ENCODE measurements at regions not wholly inside any gene's neighbourhood (a gene's known extent, or its start where the extent isn't known, plus 50 kb on each side); places are given as distances from the start of the nearest gene placed in this dataset.

DNA sequence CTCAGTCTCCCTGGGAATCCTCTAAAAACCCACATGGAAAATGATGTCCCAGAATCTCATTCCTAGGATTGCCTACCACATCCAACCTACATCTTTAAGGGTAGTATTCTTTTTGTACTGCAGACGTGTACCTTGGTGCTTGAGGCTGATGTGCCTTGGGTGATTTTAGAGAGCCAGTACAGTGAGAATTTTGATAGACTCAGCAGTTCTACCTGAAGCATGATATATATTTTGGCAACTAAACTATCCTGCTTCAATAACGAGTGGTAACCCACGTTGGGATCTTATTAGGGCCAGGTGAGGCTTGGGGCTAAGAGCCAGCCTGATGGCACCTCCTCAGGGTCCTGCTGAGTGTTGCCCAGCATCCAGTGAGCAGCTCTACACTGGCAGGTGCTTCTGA, 140.4 kb downstream of the ZNF518B start:
- no peaks in the 10 kb centered on the region for H3K9me3 Mint-ChIP-seq (ENCODE audit: low read depth)
- no peak overlapping the region for H3K4me3 Mint-ChIP-seq (ENCODE audit: unreplicated experiment)
- no peaks in the 10 kb centered on the region for H3K4me1 Mint-ChIP-seq (ENCODE audit: low read depth)
- no peaks in the 10 kb centered on the region for H3K36me3 Mint-ChIP-seq (ENCODE audit: low read depth)
- peaks cover 2% of the 10 kb centered on the region for H3K27me3 Mint-ChIP-seq (ENCODE audit: low read depth)
- no peak for DNase-seq (ENCODE audit: low spot score)
- no peak overlapping the region for H3K27ac Mint-ChIP-seq (ENCODE audit: unreplicated experiment)
- no peak for TF ChIP-seq CTCF (IDR thresholded peaks at IDR 0.05)

- Mint-ChIP-seq H3K36me3 (ENCODE audit: low read depth) (no peaks in the 10 kb centered on the region), H3K27me3 (ENCODE audit: low read depth) (peaks cover 2% of the 10 kb centered on the region), H3K27ac (ENCODE audit: unreplicated experiment) (no peak overlapping the region), H3K4me1 (ENCODE audit: low read depth) (no peaks in the 10 kb centered on the region), H3K4me3 (ENCODE audit: unreplicated experiment) (no peak overlapping the region), H3K9me3 (ENCODE audit: low read depth) (no peaks in the 10 kb centered on the region)
- TF ChIP-seq CTCF (IDR thresholded peaks at IDR 0.05): no peak
- DNase-seq (ENCODE audit: low spot score): no peak
These were observed 141.6 kb downstream of the ZNF518B start for GRCh38 chr4:10315638-10316037.

DNA sequence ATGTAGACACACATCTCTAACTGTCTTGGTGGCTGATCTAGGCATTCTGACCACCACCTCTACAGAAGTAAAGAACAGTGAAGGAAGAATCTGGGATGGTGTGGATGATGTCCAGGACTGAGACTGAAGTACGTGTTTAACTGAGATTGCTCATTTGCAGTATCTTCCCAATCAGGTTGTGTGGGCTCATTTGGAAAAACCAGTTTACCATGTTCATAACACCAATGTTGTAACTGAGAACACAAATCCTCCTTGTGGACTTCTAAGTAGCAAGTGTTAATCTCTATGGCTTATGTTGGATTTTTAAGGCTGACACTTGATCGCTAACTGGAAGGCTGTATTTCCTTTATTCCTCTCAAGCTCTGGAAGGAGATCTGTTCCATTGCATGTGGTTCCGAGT, 144.7 kb downstream of the ZNF518B start:
- TF ChIP-seq CTCF (IDR thresholded peaks at IDR 0.05): no peak
- no peak overlapping the region for H3K4me3 Mint-ChIP-seq (ENCODE audit: unreplicated experiment)
- peaks cover 2% of the 10 kb centered on the region for H3K27me3 Mint-ChIP-seq (ENCODE audit: low read depth)
- no peak for DNase-seq (ENCODE audit: low spot score)
- no peaks in the 10 kb centered on the region for H3K4me1 Mint-ChIP-seq (ENCODE audit: low read depth)
- H3K36me3 Mint-ChIP-seq (ENCODE audit: low read depth): no peaks in the 10 kb centered on the region
- no peak overlapping the region for H3K27ac Mint-ChIP-seq (ENCODE audit: unreplicated experiment)
- no peaks in the 10 kb centered on the region for H3K9me3 Mint-ChIP-seq (ENCODE audit: low read depth)

DNA sequence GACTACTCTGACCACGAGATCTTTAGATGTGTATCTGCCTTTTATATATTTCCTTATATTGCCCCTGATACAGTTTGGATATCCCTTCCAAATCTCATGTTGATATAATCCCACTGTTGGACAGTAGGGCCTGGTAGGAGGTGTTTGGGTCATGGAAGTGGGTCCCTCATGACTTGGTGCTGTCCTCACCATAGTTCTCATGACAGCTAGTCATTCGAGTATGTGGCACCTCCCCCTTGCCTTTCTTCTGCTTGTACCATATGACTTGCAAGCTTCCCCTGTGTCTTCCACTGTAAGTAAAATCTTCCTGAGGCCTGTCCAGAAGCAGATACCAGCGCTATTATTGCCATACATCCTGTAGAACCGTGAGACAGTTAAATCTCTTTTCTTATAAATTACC, 145.3 kb downstream of the ZNF518B start:
- no peak overlapping the region for H3K4me3 Mint-ChIP-seq (ENCODE audit: unreplicated experiment)
- H3K27ac Mint-ChIP-seq (ENCODE audit: unreplicated experiment): no peak overlapping the region
- no peaks in the 10 kb centered on the region for H3K9me3 Mint-ChIP-seq (ENCODE audit: low read depth)
- H3K4me1 Mint-ChIP-seq (ENCODE audit: low read depth): no peaks in the 10 kb centered on the region
- peaks cover 2% of the 10 kb centered on the region for H3K27me3 Mint-ChIP-seq (ENCODE audit: low read depth)
- H3K36me3 Mint-ChIP-seq (ENCODE audit: low read depth): no peaks in the 10 kb centered on the region
- no peak for DNase-seq (ENCODE audit: low spot score)
- TF ChIP-seq CTCF (IDR thresholded peaks at IDR 0.05): no peak

DNA sequence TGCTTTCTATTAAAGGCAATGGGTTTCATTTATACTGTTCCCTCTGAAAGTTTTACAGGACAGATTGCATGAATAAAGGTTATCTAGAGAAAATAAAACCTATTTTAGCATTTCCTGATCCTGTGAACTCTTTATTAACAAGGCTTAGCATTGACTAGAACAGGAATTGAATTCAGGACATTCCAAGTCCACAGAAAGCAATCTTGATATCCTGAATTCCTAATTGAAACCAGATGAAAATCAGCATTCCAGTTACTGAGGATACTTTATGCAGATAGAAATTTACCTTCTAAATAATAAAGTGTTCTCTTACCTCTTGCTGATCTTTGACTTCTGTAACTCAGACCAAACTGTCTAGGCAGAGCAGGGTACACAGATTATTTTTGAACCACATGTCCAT, 151.4 kb downstream of the ZNF518B start:
- Mint-ChIP-seq H3K9me3 (ENCODE audit: low read depth) (no peaks in the 10 kb centered on the region), H3K27ac (ENCODE audit: unreplicated experiment) (no peak overlapping the region), H3K4me3 (ENCODE audit: unreplicated experiment) (no peak overlapping the region), H3K4me1 (ENCODE audit: low read depth) (no peaks in the 10 kb centered on the region), H3K27me3 (ENCODE audit: low read depth) (peaks cover 1% of the 10 kb centered on the region), H3K36me3 (ENCODE audit: low read depth) (no peaks in the 10 kb centered on the region)
- no peak for TF ChIP-seq CTCF (IDR thresholded peaks at IDR 0.05)
- no peak for DNase-seq (ENCODE audit: low spot score)

All from chondrocyte (in vitro differentiated cells).